ENCODE measurements at regions not wholly inside any gene's neighbourhood (a gene's known extent, or its start where the extent isn't known, plus 50 kb on each side); places are given as distances from the start of the nearest gene placed in this dataset.

GRCh38 chr5:52531105-52531504, 256.6 kb upstream of the ITGA1 start:
- intact Hi-C loops (cut with DNase I; ENCODE audit: low total_unique reads): no loop called here
- no peak for TF ChIP-seq CTCF (IDR thresholded peaks at IDR 0.05)
- no peak for TF ChIP-seq POLR2A (IDR thresholded peaks at IDR 0.05)
- TF ChIP-seq POLR2AphosphoS5 (IDR thresholded peaks at IDR 0.05): no peak
- no peak for TF ChIP-seq EP300 (IDR thresholded peaks at IDR 0.05)
- Histone ChIP-seq H3K27me3 (no peaks in the 10 kb centered on the region), H3K4me3 (no peak overlapping the region), H3K4me1 (no peaks in the 10 kb centered on the region), H3K9me3 (peaks cover 5 to 10% (median 7%) of the 10 kb centered on the region in 4 donors), H3K36me3 (no peaks in the 10 kb centered on the region), H3K27ac (no peak overlapping the region)
- WGBS, 5 donors: 71 to 87% (median 76%) methylated on average over 3 to 4 of the region's 4 CpGs
- DNase-seq: no peak

GRCh38 chr5:52543594-52543993, 244.1 kb upstream of the ITGA1 start:
- DNase-seq: no peak
- TF ChIP-seq EP300 (IDR thresholded peaks at IDR 0.05): no peak
- no peak for TF ChIP-seq CTCF (IDR thresholded peaks at IDR 0.05)
- H3K36me3 ChIP-seq: no peaks in the 10 kb centered on the region
- H3K4me1 ChIP-seq: peaks cover 0 to 7% (median 0%) of the 10 kb centered on the region in 4 donors
- H3K27me3 ChIP-seq: no peaks in the 10 kb centered on the region
- H3K9me3 ChIP-seq: peaks cover 0 to 9% (median 8%) of the 10 kb centered on the region in 4 donors
- intact Hi-C loops (cut with DNase I; ENCODE audit: low total_unique reads): no loop called here
- no peak overlapping the region for H3K27ac ChIP-seq
- 90 to 96% (median 94%) methylated on average over 5 of the region's 5 CpGs for WGBS, 5 donors
- H3K4me3 ChIP-seq: no peak overlapping the region

GRCh38 chr5:52544738-52545137, 243.0 kb upstream of the ITGA1 start:
- intact Hi-C loops (cut with DNase I; ENCODE audit: low total_unique reads): no loop called here
- TF ChIP-seq POLR2A (IDR thresholded peaks at IDR 0.05): no peak
- TF ChIP-seq CTCF (IDR thresholded peaks at IDR 0.05): no peak
- no peak for TF ChIP-seq EP300 (IDR thresholded peaks at IDR 0.05)
- 82 to 92% (median 90%) methylated on average over 4 of the region's 4 CpGs for WGBS, 5 donors
- Histone ChIP-seq H3K36me3 (no peaks in the 10 kb centered on the region), H3K4me3 (no peak overlapping the region), H3K27me3 (no peaks in the 10 kb centered on the region), H3K27ac (no peak overlapping the region), H3K4me1 (peaks cover 0 to 7% (median 0%) of the 10 kb centered on the region in 4 donors), H3K9me3 (peaks cover 0 to 10% (median 9%) of the 10 kb centered on the region in 4 donors)
- no peak for DNase-seq

- H3K4me1 ChIP-seq: no peaks in the 10 kb centered on the region
- WGBS, 5 donors: 51 to 79% (median 72%) methylated on average over 2 of the region's 2 CpGs
- no peak for TF ChIP-seq CTCF (IDR thresholded peaks at IDR 0.05)
- no peak for TF ChIP-seq EP300 (IDR thresholded peaks at IDR 0.05)
- TF ChIP-seq POLR2AphosphoS5 (IDR thresholded peaks at IDR 0.05): no peak
- TF ChIP-seq POLR2A (IDR thresholded peaks at IDR 0.05): no peak
- intact Hi-C loops (cut with DNase I; ENCODE audit: low total_unique reads): no loop called here
- H3K27ac ChIP-seq: no peak overlapping the region
- no peaks in the 10 kb centered on the region for H3K27me3 ChIP-seq
- no peaks in the 10 kb centered on the region for H3K36me3 ChIP-seq
- peak in 1 of 2 donors; percentile 3 for DNase-seq
- no peak overlapping the region for H3K4me3 ChIP-seq
- H3K9me3 ChIP-seq: peaks cover 0 to 8% (median 0%) of the 10 kb centered on the region in 4 donors
Observed at GRCh38 chr5:52554293-52554692, 233.4 kb upstream of the ITGA1 start.

Data from stomach (tissue), 8 donors.